ENCODE measurements at regions not wholly inside any gene's neighbourhood (a gene's known extent, or its start where the extent isn't known, plus 50 kb on each side); places are given as distances from the start of the nearest gene placed in this dataset.
A peak's percentile ranks its signal among the peaks of the same experiment; 100 is the strongest.

DNA sequence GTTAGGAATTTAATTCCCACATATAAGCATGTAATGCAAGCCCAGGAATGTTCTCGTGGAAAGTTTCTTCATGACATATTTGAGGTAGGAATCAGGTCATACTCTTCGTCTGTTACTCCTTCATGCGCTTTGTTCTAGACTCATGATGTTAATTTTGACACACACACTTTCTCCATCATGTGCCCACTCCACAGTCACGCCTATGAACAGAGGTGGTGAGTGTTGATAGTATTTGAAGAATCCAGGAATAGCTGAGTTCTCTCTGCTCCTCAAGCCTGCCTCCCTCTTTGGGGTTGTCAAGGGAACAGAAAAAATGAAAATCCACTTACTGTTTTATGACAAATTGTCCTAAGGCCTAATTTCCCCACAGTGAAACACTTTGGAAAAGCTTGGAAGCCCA, 117.3 kb upstream of the SERPINE2 start:
- no peaks in the 10 kb centered on the region for H3K27me3 ChIP-seq (ENCODE audit: control insufficient read depth, extremely low read depth, insufficient read depth, low read length)
- dilution Hi-C loops (cut with MboI; ENCODE audit: extremely low pct_ligation_motif_present, low sequenced_read_pairs) = no loop called here
- peak; percentile 13 for FAIRE-seq
- H3K9ac ChIP-seq (ENCODE audit: control insufficient read depth, extremely low read depth, insufficient read depth, low read length) = no peak overlapping the region
- no peak overlapping the region for H2AFZ ChIP-seq (ENCODE audit: control insufficient read depth, low read length)
- H3K4me3 ChIP-seq (ENCODE audit: control insufficient read depth in 2 of 3, extremely low read depth in 1 of 3, insufficient read depth in 2 of 3, low read depth in 1 of 3, low read length in 3 of 3) = no peak overlapping the region
- no peaks in the 10 kb centered on the region for H3K9me1 ChIP-seq (ENCODE audit: control insufficient read depth, extremely low read depth, insufficient read depth, low read length)
- H3K79me2 ChIP-seq (ENCODE audit: control insufficient read depth, insufficient read depth, low read length) = no peaks in the 10 kb centered on the region
- DNase-seq (ENCODE audit: low read depth, low spot score) = no peak
- H3K27ac ChIP-seq (ENCODE audit: control insufficient read depth, insufficient read depth, low read length) = no peak overlapping the region
- H4K20me1 ChIP-seq (ENCODE audit: control insufficient read depth, extremely low read depth, insufficient read depth, low read length) = no peaks in the 10 kb centered on the region
- TF ChIP-seq EZH2 (IDR thresholded peaks at IDR 0.05; ENCODE audit: low read length) = no peak
- TF ChIP-seq, protein P1, sequence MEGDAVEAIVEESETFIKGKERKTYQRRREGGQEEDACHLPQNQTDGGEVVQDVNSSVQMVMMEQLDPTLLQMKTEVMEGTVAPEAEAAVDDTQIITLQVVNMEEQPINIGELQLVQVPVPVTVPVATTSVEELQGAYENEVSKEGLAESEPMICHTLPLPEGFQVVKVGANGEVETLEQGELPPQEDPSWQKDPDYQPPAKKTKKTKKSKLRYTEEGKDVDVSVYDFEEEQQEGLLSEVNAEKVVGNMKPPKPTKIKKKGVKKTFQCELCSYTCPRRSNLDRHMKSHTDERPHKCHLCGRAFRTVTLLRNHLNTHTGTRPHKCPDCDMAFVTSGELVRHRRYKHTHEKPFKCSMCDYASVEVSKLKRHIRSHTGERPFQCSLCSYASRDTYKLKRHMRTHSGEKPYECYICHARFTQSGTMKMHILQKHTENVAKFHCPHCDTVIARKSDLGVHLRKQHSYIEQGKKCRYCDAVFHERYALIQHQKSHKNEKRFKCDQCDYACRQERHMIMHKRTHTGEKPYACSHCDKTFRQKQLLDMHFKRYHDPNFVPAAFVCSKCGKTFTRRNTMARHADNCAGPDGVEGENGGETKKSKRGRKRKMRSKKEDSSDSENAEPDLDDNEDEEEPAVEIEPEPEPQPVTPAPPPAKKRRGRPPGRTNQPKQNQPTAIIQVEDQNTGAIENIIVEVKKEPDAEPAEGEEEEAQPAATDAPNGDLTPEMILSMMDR (optimal IDR thresholded peaks at IDR 0.05 in 1 of 3, IDR thresholded peaks at IDR 0.05 in 1 of 3, conservative IDR thresholded peaks at IDR 0.05 in 1 of 3; ENCODE audit: extremely low read depth in 1 of 3, insufficient read depth in 2 of 3, low read length in 3 of 3) = no peak
- no peaks in the 10 kb centered on the region for H3K36me3 ChIP-seq (ENCODE audit: control insufficient read depth in 2 of 2, extremely low read depth in 1 of 2, insufficient read depth in 2 of 2, low read length in 2 of 2)
- peaks cover 3% of the 10 kb centered on the region for H3K4me1 ChIP-seq (ENCODE audit: control insufficient read depth, extremely low read depth, insufficient read depth, low read length)
- H3K4me2 ChIP-seq (ENCODE audit: control insufficient read depth, extremely low read depth, insufficient read depth, low read depth, low read length) = no peak overlapping the region
- no peaks in the 10 kb centered on the region for H3K9me3 ChIP-seq (ENCODE audit: control insufficient read depth, low read depth, low read length)

DNA sequence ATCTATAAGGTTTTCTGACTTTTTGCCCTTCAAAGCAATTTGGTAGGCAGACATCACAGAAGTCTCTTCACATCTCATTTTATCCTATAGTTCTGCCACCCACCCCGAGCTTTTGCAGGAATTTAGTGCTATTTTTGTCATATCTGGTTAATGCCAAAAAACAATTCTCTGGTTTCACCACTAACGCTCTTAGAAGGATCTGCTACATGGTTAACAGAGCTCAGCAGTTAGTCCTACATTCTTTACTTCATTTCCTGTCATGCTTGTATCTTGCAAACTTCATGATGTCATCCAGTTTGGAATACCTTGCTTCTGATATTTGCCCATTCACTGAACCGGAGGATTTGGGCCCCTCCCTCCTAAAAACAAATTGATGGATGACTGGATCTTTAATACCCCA, 116.8 kb upstream of the SERPINE2 start:
- H3K79me2 ChIP-seq (ENCODE audit: control insufficient read depth, insufficient read depth, low read length) = no peaks in the 10 kb centered on the region
- dilution Hi-C loops (cut with MboI; ENCODE audit: extremely low pct_ligation_motif_present, low sequenced_read_pairs) = no loop called here
- no peak overlapping the region for H3K9ac ChIP-seq (ENCODE audit: control insufficient read depth, extremely low read depth, insufficient read depth, low read length)
- no peaks in the 10 kb centered on the region for H3K9me1 ChIP-seq (ENCODE audit: control insufficient read depth, extremely low read depth, insufficient read depth, low read length)
- H3K27ac ChIP-seq (ENCODE audit: control insufficient read depth, insufficient read depth, low read length) = no peak overlapping the region
- DNase-seq (ENCODE audit: low read depth, low spot score) (no peak), FAIRE-seq (peak; percentile 13)
- H3K9me3 ChIP-seq (ENCODE audit: control insufficient read depth, low read depth, low read length) = no peaks in the 10 kb centered on the region
- no peak overlapping the region for H2AFZ ChIP-seq (ENCODE audit: control insufficient read depth, low read length)
- no peak overlapping the region for H3K4me2 ChIP-seq (ENCODE audit: control insufficient read depth, extremely low read depth, insufficient read depth, low read depth, low read length)
- no peak for TF ChIP-seq EZH2 (IDR thresholded peaks at IDR 0.05; ENCODE audit: low read length)
- TF ChIP-seq, protein P1 (optimal IDR thresholded peaks at IDR 0.05 in 1 of 3, IDR thresholded peaks at IDR 0.05 in 1 of 3, conservative IDR thresholded peaks at IDR 0.05 in 1 of 3; ENCODE audit: extremely low read depth in 1 of 3, insufficient read depth in 2 of 3, low read length in 3 of 3) = no peak
- no peak overlapping the region for H3K4me3 ChIP-seq (ENCODE audit: control insufficient read depth in 2 of 3, extremely low read depth in 1 of 3, insufficient read depth in 2 of 3, low read depth in 1 of 3, low read length in 3 of 3)
- peaks cover 5% of the 10 kb centered on the region for H3K4me1 ChIP-seq (ENCODE audit: control insufficient read depth, extremely low read depth, insufficient read depth, low read length)
- H3K27me3 ChIP-seq (ENCODE audit: control insufficient read depth, extremely low read depth, insufficient read depth, low read length) = no peaks in the 10 kb centered on the region
- no peaks in the 10 kb centered on the region for H4K20me1 ChIP-seq (ENCODE audit: control insufficient read depth, extremely low read depth, insufficient read depth, low read length)
- H3K36me3 ChIP-seq (ENCODE audit: control insufficient read depth in 2 of 2, extremely low read depth in 1 of 2, insufficient read depth in 2 of 2, low read length in 2 of 2) = no peaks in the 10 kb centered on the region
